IMR-90 (cell line): ENCODE measurements at regions not wholly inside any gene's neighbourhood (a gene's known extent, or its start where the extent isn't known, plus 50 kb on each side); places are given as distances from the start of the nearest gene placed in this dataset.

Experiments
- BHLHE40 ChIP-seq: fragments of 150-350 bp; IDR thresholded peaks from 2 replicates; pipeline ENCODE4 v1.6.1; 2016; ENCODE audit warnings: mild to moderate bottlenecking, low read depth, low read length
- CEBPB ChIP-seq: IDR thresholded peaks from 2 replicates; pipeline ENCODE4 v1.6.1; 2012; ENCODE audit warnings: low read depth, low read length, improper control_type of control experiment
- CHD1 ChIP-seq: IDR thresholded peaks from 2 replicates; pipeline ENCODE4 v1.6.1; 2012; ENCODE audit warnings: low read depth, low read length, improper control_type of control experiment
- CTCF ChIP-seq: conservative IDR thresholded peaks from 2 replicates; pipeline ENCODE4 v1.5.1; 2012; ENCODE audit warnings: mild to moderate bottlenecking, low read depth, low read length, improper control_type of control experiment
- ELK1 ChIP-seq: fragments of 150-350 bp; IDR thresholded peaks from 2 replicates; pipeline ENCODE4 v1.6.1; 2016; ENCODE audit warnings: low read depth, mild to moderate bottlenecking, low read length, moderate library complexity, borderline replicate concordance
- MAFK ChIP-seq: IDR thresholded peaks from 2 replicates; pipeline ENCODE4 v1.6.1; 2012; ENCODE audit warnings: low read depth, low read length, improper control_type of control experiment
- POLR2A ChIP-seq: IDR thresholded peaks from 2 replicates; pipeline ENCODE4 v1.6.1; 2012; ENCODE audit warnings: mild to moderate bottlenecking, low read depth, low read length
- RAD21 ChIP-seq: IDR thresholded peaks from 2 replicates; pipeline ENCODE4 v1.6.1; 2012; ENCODE audit warnings: low read length, improper control_type of control experiment
- RCOR1 ChIP-seq: IDR thresholded peaks from 2 replicates; pipeline ENCODE4 v1.6.1; 2012; ENCODE audit warnings: mild to moderate bottlenecking, low read length, improper control_type of control experiment; ENCODE audit not compliant: insufficient replicate concordance
- RFX5 ChIP-seq: IDR thresholded peaks from 2 replicates; pipeline ENCODE4 v1.8.0; 2012; ENCODE audit warnings: low read depth, mild to moderate bottlenecking, low read length, moderate library complexity
- SMC3 ChIP-seq: fragments of 150-350 bp; IDR thresholded peaks from 2 replicates; pipeline ENCODE4 v1.6.1; 2016; ENCODE audit warnings: low read depth, mild to moderate bottlenecking, antibody characterized with exemption, low read length, moderate library complexity
- TF ChIP-seq, protein P1 (sequence below): fragments of 150-350 bp; IDR thresholded peaks from 2 replicates; pipeline ENCODE4 v1.6.1; 2017; ENCODE audit warnings: mild to moderate bottlenecking, antibody characterized with exemption, low read length, low read depth

DNA sequence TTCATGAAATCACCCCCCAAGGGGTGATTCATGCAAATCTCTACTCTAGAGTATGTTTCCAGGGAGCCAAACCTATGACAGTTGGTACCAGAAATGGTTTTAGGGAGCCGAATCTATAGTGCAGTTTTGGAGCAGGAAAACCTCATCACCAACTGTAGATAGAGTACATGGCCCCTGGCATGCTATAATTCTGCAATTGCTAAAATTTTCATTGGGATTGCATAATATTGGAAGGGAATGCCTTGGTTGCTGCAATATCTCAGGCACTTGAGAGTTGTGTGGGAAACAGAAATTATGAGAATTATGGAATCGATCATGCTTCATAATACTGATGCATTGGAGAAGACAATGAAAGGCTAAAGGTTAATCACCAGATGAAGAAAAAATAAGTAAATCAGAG is 148.2 kb upstream of the PLPPR1 start:
- TF ChIP-seq CTCF: no peak
- no peak for TF ChIP-seq CEBPB
- TF ChIP-seq POLR2A: no peak
- no peak for TF ChIP-seq SMC3
- TF ChIP-seq MAFK: no peak
- TF ChIP-seq BHLHE40: no peak
- TF ChIP-seq RCOR1: no peak
- TF ChIP-seq, protein P1, sequence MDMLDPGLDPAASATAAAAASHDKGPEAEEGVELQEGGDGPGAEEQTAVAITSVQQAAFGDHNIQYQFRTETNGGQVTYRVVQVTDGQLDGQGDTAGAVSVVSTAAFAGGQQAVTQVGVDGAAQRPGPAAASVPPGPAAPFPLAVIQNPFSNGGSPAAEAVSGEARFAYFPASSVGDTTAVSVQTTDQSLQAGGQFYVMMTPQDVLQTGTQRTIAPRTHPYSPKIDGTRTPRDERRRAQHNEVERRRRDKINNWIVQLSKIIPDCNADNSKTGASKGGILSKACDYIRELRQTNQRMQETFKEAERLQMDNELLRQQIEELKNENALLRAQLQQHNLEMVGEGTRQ: no peak
- TF ChIP-seq ELK1: no peak
- TF ChIP-seq CHD1: no peak
- no peak for TF ChIP-seq RAD21
- TF ChIP-seq RFX5: no peak
